ENCODE measurements at regions not wholly inside any gene's neighbourhood (a gene's known extent, or its start where the extent isn't known, plus 50 kb on each side); places are given as distances from the start of the nearest gene placed in this dataset.

DNA sequence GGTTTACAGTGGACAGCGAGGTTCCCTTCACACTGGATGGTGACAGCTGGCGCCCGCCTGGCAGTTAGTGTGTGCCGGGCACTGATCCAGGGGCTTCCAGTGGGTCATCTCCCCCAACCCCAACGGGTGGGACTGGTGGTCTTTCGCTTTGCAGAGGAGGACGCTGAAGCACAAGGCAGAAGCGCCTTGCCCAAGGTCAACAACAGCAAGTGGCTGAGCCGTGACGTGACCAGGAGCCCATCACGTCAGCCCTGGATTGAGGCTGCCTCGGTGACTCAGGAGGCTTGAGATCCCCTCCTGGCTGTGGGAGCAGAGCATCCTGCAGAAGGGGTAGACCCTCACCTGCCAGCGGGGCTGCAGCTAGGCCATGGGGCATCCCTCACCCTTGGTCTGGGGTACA, 215.3 kb downstream of the RBFOX3 start:
- Mint-ChIP-seq H3K27me3 (ENCODE audit: low read depth) (peaks cover 31% of the 10 kb centered on the region), H3K4me3 (no peak overlapping the region), H3K9me3 (peaks cover 4% of the 10 kb centered on the region), H3K36me3 (no peaks in the 10 kb centered on the region), H3K4me1 (peaks cover 3% of the 10 kb centered on the region), H3K27ac (no peak overlapping the region)
- TF ChIP-seq, protein P1, sequence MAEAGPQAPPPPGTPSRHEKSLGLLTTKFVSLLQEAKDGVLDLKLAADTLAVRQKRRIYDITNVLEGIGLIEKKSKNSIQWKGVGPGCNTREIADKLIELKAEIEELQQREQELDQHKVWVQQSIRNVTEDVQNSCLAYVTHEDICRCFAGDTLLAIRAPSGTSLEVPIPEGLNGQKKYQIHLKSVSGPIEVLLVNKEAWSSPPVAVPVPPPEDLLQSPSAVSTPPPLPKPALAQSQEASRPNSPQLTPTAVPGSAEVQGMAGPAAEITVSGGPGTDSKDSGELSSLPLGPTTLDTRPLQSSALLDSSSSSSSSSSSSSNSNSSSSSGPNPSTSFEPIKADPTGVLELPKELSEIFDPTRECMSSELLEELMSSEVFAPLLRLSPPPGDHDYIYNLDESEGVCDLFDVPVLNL (CRISPR knock-in tag; IDR thresholded peaks at IDR 0.05; ENCODE audit: borderline replicate concordance, low read depth): no peak
- TF ChIP-seq, protein P2, sequence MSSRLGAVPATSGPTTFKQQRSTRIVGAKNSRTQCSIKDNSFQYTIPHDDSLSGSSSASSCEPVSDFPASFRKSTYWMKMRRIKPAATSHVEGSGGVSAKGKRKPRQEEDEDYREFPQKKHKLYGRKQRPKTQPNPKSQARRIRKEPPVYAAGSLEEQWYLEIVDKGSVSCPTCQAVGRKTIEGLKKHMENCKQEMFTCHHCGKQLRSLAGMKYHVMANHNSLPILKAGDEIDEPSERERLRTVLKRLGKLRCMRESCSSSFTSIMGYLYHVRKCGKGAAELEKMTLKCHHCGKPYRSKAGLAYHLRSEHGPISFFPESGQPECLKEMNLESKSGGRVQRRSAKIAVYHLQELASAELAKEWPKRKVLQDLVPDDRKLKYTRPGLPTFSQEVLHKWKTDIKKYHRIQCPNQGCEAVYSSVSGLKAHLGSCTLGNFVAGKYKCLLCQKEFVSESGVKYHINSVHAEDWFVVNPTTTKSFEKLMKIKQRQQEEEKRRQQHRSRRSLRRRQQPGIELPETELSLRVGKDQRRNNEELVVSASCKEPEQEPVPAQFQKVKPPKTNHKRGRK (CRISPR knock-in tag; IDR thresholded peaks at IDR 0.05; ENCODE audit: borderline replicate concordance): no peak
- TF ChIP-seq, protein P3, sequence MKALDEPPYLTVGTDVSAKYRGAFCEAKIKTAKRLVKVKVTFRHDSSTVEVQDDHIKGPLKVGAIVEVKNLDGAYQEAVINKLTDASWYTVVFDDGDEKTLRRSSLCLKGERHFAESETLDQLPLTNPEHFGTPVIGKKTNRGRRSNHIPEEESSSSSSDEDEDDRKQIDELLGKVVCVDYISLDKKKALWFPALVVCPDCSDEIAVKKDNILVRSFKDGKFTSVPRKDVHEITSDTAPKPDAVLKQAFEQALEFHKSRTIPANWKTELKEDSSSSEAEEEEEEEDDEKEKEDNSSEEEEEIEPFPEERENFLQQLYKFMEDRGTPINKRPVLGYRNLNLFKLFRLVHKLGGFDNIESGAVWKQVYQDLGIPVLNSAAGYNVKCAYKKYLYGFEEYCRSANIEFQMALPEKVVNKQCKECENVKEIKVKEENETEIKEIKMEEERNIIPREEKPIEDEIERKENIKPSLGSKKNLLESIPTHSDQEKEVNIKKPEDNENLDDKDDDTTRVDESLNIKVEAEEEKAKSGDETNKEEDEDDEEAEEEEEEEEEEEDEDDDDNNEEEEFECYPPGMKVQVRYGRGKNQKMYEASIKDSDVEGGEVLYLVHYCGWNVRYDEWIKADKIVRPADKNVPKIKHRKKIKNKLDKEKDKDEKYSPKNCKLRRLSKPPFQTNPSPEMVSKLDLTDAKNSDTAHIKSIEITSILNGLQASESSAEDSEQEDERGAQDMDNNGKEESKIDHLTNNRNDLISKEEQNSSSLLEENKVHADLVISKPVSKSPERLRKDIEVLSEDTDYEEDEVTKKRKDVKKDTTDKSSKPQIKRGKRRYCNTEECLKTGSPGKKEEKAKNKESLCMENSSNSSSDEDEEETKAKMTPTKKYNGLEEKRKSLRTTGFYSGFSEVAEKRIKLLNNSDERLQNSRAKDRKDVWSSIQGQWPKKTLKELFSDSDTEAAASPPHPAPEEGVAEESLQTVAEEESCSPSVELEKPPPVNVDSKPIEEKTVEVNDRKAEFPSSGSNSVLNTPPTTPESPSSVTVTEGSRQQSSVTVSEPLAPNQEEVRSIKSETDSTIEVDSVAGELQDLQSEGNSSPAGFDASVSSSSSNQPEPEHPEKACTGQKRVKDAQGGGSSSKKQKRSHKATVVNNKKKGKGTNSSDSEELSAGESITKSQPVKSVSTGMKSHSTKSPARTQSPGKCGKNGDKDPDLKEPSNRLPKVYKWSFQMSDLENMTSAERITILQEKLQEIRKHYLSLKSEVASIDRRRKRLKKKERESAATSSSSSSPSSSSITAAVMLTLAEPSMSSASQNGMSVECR (CRISPR knock-in tag; IDR thresholded peaks at IDR 0.05; ENCODE audit: borderline replicate concordance): no peak
- TF ChIP-seq ESRRA (CRISPR knock-in tag; IDR thresholded peaks at IDR 0.05; ENCODE audit: borderline replicate concordance): no peak
- no peak for TF ChIP-seq RELA (CRISPR knock-in tag; IDR thresholded peaks at IDR 0.05; ENCODE audit: borderline replicate concordance)
- TF ChIP-seq ETV6 (CRISPR knock-in tag; IDR thresholded peaks at IDR 0.05): no peak
- no peak for TF ChIP-seq TP53 (CRISPR knock-in tag; IDR thresholded peaks at IDR 0.05)
- no peak for TF ChIP-seq IRF2 (CRISPR knock-in tag; IDR thresholded peaks at IDR 0.05; ENCODE audit: borderline replicate concordance, low read depth)
- TF ChIP-seq, protein P4, sequence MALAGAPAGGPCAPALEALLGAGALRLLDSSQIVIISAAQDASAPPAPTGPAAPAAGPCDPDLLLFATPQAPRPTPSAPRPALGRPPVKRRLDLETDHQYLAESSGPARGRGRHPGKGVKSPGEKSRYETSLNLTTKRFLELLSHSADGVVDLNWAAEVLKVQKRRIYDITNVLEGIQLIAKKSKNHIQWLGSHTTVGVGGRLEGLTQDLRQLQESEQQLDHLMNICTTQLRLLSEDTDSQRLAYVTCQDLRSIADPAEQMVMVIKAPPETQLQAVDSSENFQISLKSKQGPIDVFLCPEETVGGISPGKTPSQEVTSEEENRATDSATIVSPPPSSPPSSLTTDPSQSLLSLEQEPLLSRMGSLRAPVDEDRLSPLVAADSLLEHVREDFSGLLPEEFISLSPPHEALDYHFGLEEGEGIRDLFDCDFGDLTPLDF (CRISPR knock-in tag; IDR thresholded peaks at IDR 0.05): no peak
- TF ChIP-seq, protein P5, sequence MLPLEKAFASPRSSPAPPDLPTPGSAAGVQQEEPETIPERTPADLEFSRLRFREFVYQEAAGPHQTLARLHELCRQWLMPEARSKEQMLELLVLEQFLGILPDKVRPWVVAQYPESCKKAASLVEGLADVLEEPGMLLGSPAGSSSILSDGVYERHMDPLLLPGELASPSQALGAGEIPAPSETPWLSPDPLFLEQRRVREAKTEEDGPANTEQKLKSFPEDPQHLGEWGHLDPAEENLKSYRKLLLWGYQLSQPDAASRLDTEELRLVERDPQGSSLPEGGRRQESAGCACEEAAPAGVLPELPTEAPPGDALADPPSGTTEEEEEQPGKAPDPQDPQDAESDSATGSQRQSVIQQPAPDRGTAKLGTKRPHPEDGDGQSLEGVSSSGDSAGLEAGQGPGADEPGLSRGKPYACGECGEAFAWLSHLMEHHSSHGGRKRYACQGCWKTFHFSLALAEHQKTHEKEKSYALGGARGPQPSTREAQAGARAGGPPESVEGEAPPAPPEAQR (CRISPR knock-in tag; IDR thresholded peaks at IDR 0.05): no peak
- no peak for TF ChIP-seq MXD4 (CRISPR knock-in tag; IDR thresholded peaks at IDR 0.05; ENCODE audit: borderline replicate concordance)
- TF ChIP-seq, protein P6, sequence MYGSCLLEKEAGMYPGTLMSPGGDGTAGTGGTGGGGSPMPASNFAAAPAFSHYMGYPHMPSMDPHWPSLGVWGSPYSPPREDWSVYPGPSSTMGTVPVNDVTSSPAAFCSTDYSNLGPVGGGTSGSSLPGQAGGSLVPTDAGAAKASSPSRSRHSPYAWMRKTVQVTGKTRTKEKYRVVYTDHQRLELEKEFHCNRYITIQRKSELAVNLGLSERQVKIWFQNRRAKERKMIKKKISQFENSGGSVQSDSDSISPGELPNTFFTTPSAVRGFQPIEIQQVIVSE (CRISPR knock-in tag; IDR thresholded peaks at IDR 0.05; ENCODE audit: borderline replicate concordance): no peak
- no peak for TF ChIP-seq ZNF671 (CRISPR knock-in tag; IDR thresholded peaks at IDR 0.05)
- POLR2A ChIA-PET: no interaction called here
- CTCF ChIA-PET: interaction anchor here (0.9 to 5.8 kb wide), 6 partner anchors 70 to 350 kb away, joined by 3 to 83 read pairs (median 12); no protein-coding TSS in a partner anchor
- DNase-seq (ENCODE audit: low spot score) (no peak), ATAC-seq (no peak)

DNA sequence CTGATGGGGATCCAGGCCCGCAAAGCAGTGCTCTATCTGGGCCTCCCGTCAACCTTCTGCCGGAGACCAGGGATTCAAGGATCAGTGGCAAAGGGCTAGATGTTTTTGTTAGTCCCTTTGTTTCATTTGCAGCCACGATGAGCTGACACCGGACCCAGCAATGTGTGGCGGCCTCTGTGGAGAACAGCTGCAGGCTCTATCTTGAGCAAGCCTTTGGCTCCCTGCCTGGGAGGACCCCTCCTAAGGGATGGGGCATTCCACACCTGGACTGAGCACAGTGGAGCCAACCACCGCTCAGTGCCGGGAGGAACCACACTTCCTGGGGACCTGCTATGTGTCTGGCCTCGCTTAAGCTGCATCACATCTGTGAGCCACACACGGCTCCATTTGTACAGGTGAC, 215.8 kb downstream of the RBFOX3 start:
- Mint-ChIP-seq H3K36me3 (no peaks in the 10 kb centered on the region), H3K4me3 (no peak overlapping the region), H3K27me3 (ENCODE audit: low read depth) (peaks cover 26% of the 10 kb centered on the region), H3K27ac (no peak overlapping the region), H3K4me1 (no peaks in the 10 kb centered on the region), H3K9me3 (peaks cover 4% of the 10 kb centered on the region)
- POLR2A ChIA-PET: no interaction called here
- TF ChIP-seq OVOL2 (CRISPR knock-in tag; IDR thresholded peaks at IDR 0.05; ENCODE audit: borderline replicate concordance): no peak
- TF ChIP-seq, protein P7, sequence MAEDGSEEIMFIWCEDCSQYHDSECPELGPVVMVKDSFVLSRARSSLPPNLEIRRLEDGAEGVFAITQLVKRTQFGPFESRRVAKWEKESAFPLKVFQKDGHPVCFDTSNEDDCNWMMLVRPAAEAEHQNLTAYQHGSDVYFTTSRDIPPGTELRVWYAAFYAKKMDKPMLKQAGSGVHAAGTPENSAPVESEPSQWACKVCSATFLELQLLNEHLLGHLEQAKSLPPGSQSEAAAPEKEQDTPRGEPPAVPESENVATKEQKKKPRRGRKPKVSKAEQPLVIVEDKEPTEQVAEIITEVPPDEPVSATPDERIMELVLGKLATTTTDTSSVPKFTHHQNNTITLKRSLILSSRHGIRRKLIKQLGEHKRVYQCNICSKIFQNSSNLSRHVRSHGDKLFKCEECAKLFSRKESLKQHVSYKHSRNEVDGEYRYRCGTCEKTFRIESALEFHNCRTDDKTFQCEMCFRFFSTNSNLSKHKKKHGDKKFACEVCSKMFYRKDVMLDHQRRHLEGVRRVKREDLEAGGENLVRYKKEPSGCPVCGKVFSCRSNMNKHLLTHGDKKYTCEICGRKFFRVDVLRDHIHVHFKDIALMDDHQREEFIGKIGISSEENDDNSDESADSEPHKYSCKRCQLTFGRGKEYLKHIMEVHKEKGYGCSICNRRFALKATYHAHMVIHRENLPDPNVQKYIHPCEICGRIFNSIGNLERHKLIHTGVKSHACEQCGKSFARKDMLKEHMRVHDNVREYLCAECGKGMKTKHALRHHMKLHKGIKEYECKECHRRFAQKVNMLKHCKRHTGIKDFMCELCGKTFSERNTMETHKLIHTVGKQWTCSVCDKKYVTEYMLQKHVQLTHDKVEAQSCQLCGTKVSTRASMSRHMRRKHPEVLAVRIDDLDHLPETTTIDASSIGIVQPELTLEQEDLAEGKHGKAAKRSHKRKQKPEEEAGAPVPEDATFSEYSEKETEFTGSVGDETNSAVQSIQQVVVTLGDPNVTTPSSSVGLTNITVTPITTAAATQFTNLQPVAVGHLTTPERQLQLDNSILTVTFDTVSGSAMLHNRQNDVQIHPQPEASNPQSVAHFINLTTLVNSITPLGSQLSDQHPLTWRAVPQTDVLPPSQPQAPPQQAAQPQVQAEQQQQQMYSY (CRISPR knock-in tag; IDR thresholded peaks at IDR 0.05): no peak
- no peak for TF ChIP-seq TEAD4 (CRISPR knock-in tag; IDR thresholded peaks at IDR 0.05)
- TF ChIP-seq, protein P6 (CRISPR knock-in tag; IDR thresholded peaks at IDR 0.05; ENCODE audit: borderline replicate concordance): no peak
- TF ChIP-seq GRHL2 (CRISPR knock-in tag; IDR thresholded peaks at IDR 0.05; ENCODE audit: insufficient replicate concordance, severe bottlenecking): no peak
- TF ChIP-seq, protein P8, sequence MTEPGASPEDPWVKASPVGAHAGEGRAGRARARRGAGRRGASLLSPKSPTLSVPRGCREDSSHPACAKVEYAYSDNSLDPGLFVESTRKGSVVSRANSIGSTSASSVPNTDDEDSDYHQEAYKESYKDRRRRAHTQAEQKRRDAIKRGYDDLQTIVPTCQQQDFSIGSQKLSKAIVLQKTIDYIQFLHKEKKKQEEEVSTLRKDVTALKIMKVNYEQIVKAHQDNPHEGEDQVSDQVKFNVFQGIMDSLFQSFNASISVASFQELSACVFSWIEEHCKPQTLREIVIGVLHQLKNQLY (CRISPR knock-in tag; IDR thresholded peaks at IDR 0.05): no peak
- DNase-seq (ENCODE audit: low spot score) (no peak), ATAC-seq (no peak)
- CTCF ChIA-PET: interaction anchor here (0.9 to 5.8 kb wide), 5 partner anchors 69 to 349 kb away, joined by 3 to 83 read pairs (median 14); no protein-coding TSS in a partner anchor

All from WTC11 (cell line).